GM21447 (cell line): ENCODE measurements at regions not wholly inside any gene's neighbourhood (a gene's known extent, or its start where the extent isn't known, plus 50 kb on each side); places are given as distances from the start of the nearest gene placed in this dataset.

Experiments
- ATAC-seq: cut with Tn5 transposase; IDR thresholded peaks from one replicate; pipeline ENCODE4 v1.9.1; 2021; ENCODE audit not compliant: unreplicated experiment

- ATAC-seq: no peak
Observed at GRCh38 chrX:20481632-20482031, 214.9 kb upstream of the RPS6KA3 start.

GRCh38 chrX:20479896-20480295, 213.2 kb upstream of the RPS6KA3 start:
- no peak for ATAC-seq

- ATAC-seq: no peak
Observed at GRCh38 chrX:20479048-20479447, 212.3 kb upstream of the RPS6KA3 start.

GRCh38 chrX:20477836-20478524, 211.3 kb upstream of the RPS6KA3 start:
- no peak for ATAC-seq

- no peak for ATAC-seq
Observed at GRCh38 chrX:20477219-20477618, 210.5 kb upstream of the RPS6KA3 start.

- no peak for ATAC-seq
Observed at GRCh38 chrX:20472620-20473258, 206.0 kb upstream of the RPS6KA3 start.

GRCh38 chrX:20472148-20472547, 205.4 kb upstream of the RPS6KA3 start:
- no peak for ATAC-seq

GRCh38 chrX:20471483-20471882, 204.8 kb upstream of the RPS6KA3 start:
- ATAC-seq: no peak

GRCh38 chrX:20463296-20464075, 196.8 kb upstream of the RPS6KA3 start:
- ATAC-seq: peak; percentile 70

- ATAC-seq: no peak
Observed at GRCh38 chrX:20461576-20461975, 194.9 kb upstream of the RPS6KA3 start.

GRCh38 chrX:20461002-20461401, 194.3 kb upstream of the RPS6KA3 start:
- ATAC-seq: no peak

- no peak for ATAC-seq
Observed at GRCh38 chrX:20459410-20460350, 193.0 kb upstream of the RPS6KA3 start.

- ATAC-seq: no peak
Observed at GRCh38 chrX:20456971-20457370, 190.3 kb upstream of the RPS6KA3 start.

GRCh38 chrX:20455001-20455400, 188.3 kb upstream of the RPS6KA3 start:
- no peak for ATAC-seq

- ATAC-seq: no peak
Observed at GRCh38 chrX:20454117-20454516, 187.4 kb upstream of the RPS6KA3 start.

GRCh38 chrX:20452487-20452886, 185.8 kb upstream of the RPS6KA3 start:
- ATAC-seq: peak; percentile 73

GRCh38 chrX:20451929-20452328, 185.2 kb upstream of the RPS6KA3 start:
- no peak for ATAC-seq

- no peak for ATAC-seq
Observed at GRCh38 chrX:20445109-20445508, 178.4 kb upstream of the RPS6KA3 start.

- ATAC-seq: peak; percentile 77
Observed at GRCh38 chrX:20442597-20442996, 175.9 kb upstream of the RPS6KA3 start.

- no peak for ATAC-seq
Observed at GRCh38 chrX:20441123-20441522, 174.4 kb upstream of the RPS6KA3 start.
